CD14-positive monocyte (primary cell): ENCODE measurements at regions not wholly inside any gene's neighbourhood (a gene's known extent, or its start where the extent isn't known, plus 50 kb on each side); places are given as distances from the start of the nearest gene placed in this dataset.

Experiments
- DNase-seq, 3 donors: peaks; one replicate each; pipeline ENCODE4 v3.0.0-alpha.2; 2011 to 2022
- H2AFZ ChIP-seq: 2 replicates; pipeline ENCODE4 v1.6.0; 2012; ENCODE audit warnings: mild to moderate bottlenecking, low read depth, low read length, inconsistent platforms; ENCODE audit not compliant: insufficient read depth, poor library complexity, severe bottlenecking
- H3K27ac ChIP-seq, 2 donors: 1 replicate in 1 of 2; 2 replicates in 1 of 2; pipeline ENCODE4 v1.5.1; 2012 to 2013; ENCODE audit warnings: low read length in 2 of 2, control low read depth in 1 of 2, inconsistent platforms in 1 of 2, low read depth in 1 of 2, mild to moderate bottlenecking in 1 of 2
- H3K27me3 ChIP-seq, 2 donors: one replicate each; pipeline versions ENCODE4 v1.6.0 to v1.6.1; 2011 to 2013; ENCODE audit warnings: low read length in 2 of 2; ENCODE audit not compliant: control insufficient read depth in 2 of 2, insufficient read depth in 2 of 2
- H3K36me3 ChIP-seq, 2 donors: replicated peaks in 1 of 2; 1 replicate in 1 of 2; 2 replicates in 1 of 2; pipeline versions ENCODE4 v1.5.1 to v1.6.1; 2012 to 2013; ENCODE audit warnings: low read length in 2 of 2, control low read depth in 1 of 2, inconsistent platforms in 1 of 2, mild to moderate bottlenecking in 1 of 2; ENCODE audit not compliant: insufficient read depth in 2 of 2, control insufficient read depth in 1 of 2
- H3K4me1 ChIP-seq, 2 donors: 1 replicate in 1 of 2; 2 replicates in 1 of 2; pipeline versions ENCODE4 v1.5.1 to v1.6.1; 2012 to 2013; ENCODE audit warnings: low read length in 2 of 2, control low read depth in 1 of 2, inconsistent platforms in 1 of 2, mild to moderate bottlenecking in 1 of 2, moderate library complexity in 1 of 2; ENCODE audit not compliant: insufficient read depth in 2 of 2, control insufficient read depth in 1 of 2
- H3K4me2 ChIP-seq: replicated peaks from 2 replicates; pipeline ENCODE3; 2012; ENCODE audit warnings: low read length, moderate library complexity, mild to moderate bottlenecking; ENCODE audit not compliant: poor library complexity, severe bottlenecking; ENCODE audit errors: extremely low read depth
- H3K4me3 ChIP-seq, 3 experiments: fragments of 200-600 bp in 1 of 3; sonication (generic) in 1 of 3; replicated peaks in 1 of 3; 1 replicate in 2 of 3; 2 replicates in 1 of 3; pipeline ENCODE4 v1.5.1; 2011 to 2013; ENCODE audit warnings: low read length in 3 of 3, mild to moderate bottlenecking in 3 of 3, control low read depth in 2 of 3, low read depth in 2 of 3, inconsistent platforms in 1 of 3, moderate library complexity in 1 of 3
- H3K79me2 ChIP-seq: 2 replicates; pipeline ENCODE4 v1.6.0; 2012; ENCODE audit warnings: mild to moderate bottlenecking, control low read depth, inconsistent platforms, low read length, moderate library complexity; ENCODE audit not compliant: insufficient read depth
- H3K9ac ChIP-seq: 2 replicates; pipeline ENCODE4 v1.6.0; 2017; ENCODE audit warnings: low read length, mild to moderate bottlenecking; ENCODE audit not compliant: insufficient read depth, poor library complexity, severe bottlenecking
- H3K9me3 ChIP-seq, 2 donors: replicated peaks in 1 of 2; 1 replicate in 1 of 2; 2 replicates in 1 of 2; pipeline versions ENCODE4 v1.5.1 to v1.6.1; 2012 to 2013; ENCODE audit warnings: low read length in 2 of 2, control low read depth in 1 of 2; ENCODE audit not compliant: control insufficient read depth in 1 of 2, insufficient read depth in 1 of 2
- H4K20me1 ChIP-seq: 2 replicates; pipeline ENCODE4 v1.6.0; 2012; ENCODE audit warnings: mild to moderate bottlenecking, low read length, control low read depth, moderate library complexity; ENCODE audit not compliant: insufficient read depth
- H3K27ac Mint-ChIP-seq, 7 donors: one replicate each; pipeline ENCODE4 v1.8.0; 2020; ENCODE audit warnings: mild to moderate bottlenecking in 7 of 7, mixed read lengths in 7 of 7, moderate library complexity in 6 of 7, inconsistent platforms in 2 of 7
- H3K27me3 Mint-ChIP-seq, 3 donors: one replicate each; pipeline ENCODE4 v1.8.0; 2021 to 2022; ENCODE audit warnings: low read depth in 3 of 3, mild to moderate bottlenecking in 3 of 3, mixed read lengths in 3 of 3, moderate library complexity in 3 of 3, inconsistent platforms in 1 of 3
- H3K36me3 Mint-ChIP-seq, 2 donors: one replicate each; pipeline ENCODE4 v1.8.0; 2020; ENCODE audit warnings: mixed read lengths in 2 of 2, inconsistent platforms in 1 of 2, mild to moderate bottlenecking in 1 of 2
- H3K4me1 Mint-ChIP-seq: one replicate; pipeline ENCODE4 v1.8.0; 2020; ENCODE audit warnings: mild to moderate bottlenecking, mixed read lengths
- H3K4me3 Mint-ChIP-seq, 2 donors: one replicate each; pipeline ENCODE4 v1.8.0; 2020; ENCODE audit warnings: mild to moderate bottlenecking in 2 of 2, mixed read lengths in 2 of 2, moderate library complexity in 1 of 2
- H3K9me3 Mint-ChIP-seq, 7 donors: one replicate each; pipeline ENCODE4 v1.8.0; 2020 to 2022; ENCODE audit warnings: mixed read lengths in 7 of 7, mild to moderate bottlenecking in 6 of 7, moderate library complexity in 6 of 7, inconsistent platforms in 2 of 7
- CTCF ChIP-seq: fragments of 200-600 bp; IDR thresholded peaks from one replicate; pipeline ENCODE4 v1.8.0; 2022; ENCODE audit warnings: antibody characterized with exemption, mild to moderate bottlenecking
- WGBS: methylation state at CpG from one replicate; pipeline ENCODE4 v1.1.5; 2013; ENCODE audit warnings: missing lambda C conversion rate; ENCODE audit not compliant: insufficient coverage; 5-methylcytosine and 5-hydroxymethylcytosine counted together
- intact Hi-C, 2 donors: fragments of 100-400 bp; cut with micrococcal nuclease; formaldehyde crosslinking; loops; one replicate each; pipeline versions ENCODE4 v1.15.0 to v1.15.1; 2023

GRCh38 chr20:23242556-23243180, 107.9 kb upstream of the NXT1 start:
- H3K36me3 ChIP-seq: no peaks in the 10 kb centered on the region
- no peaks in the 10 kb centered on the region for H3K79me2 ChIP-seq
- H4K20me1 ChIP-seq: no peaks in the 10 kb centered on the region
- H3K27ac ChIP-seq: no peak overlapping the region
- peaks cover 0 to 9% of the 10 kb centered on the region in 2 donors for H3K4me1 ChIP-seq
- Mint-ChIP-seq H3K27ac (no peak overlapping the region), H3K9me3 (peaks cover 6 to 13% (median 7%) of the 10 kb centered on the region in 7 donors), H3K4me1 (peaks cover 13% of the 10 kb centered on the region), H3K27me3 (peaks cover 2 to 13% (median 6%) of the 10 kb centered on the region in 3 donors), H3K4me3 (no peak overlapping the region), H3K36me3 (peaks cover 0 to 2% of the 10 kb centered on the region in 2 donors)
- WGBS: 100% methylated on average over 2 of the region's 5 CpGs
- no peak overlapping the region for H2AFZ ChIP-seq
- no peak for TF ChIP-seq CTCF
- DNase-seq: no peak
- H3K9me3 ChIP-seq: no peaks in the 10 kb centered on the region
- H3K4me3 ChIP-seq: no peak overlapping the region
- no peak overlapping the region for H3K9ac ChIP-seq
- H3K27me3 ChIP-seq: no peaks in the 10 kb centered on the region
- H3K4me2 ChIP-seq: no peak overlapping the region
- intact Hi-C loops: loop anchor here in 1 of 2 donors (10.0 kb wide), 1 partner anchor 558 kb away; no protein-coding TSS in a partner anchor

GRCh38 chr20:23242104-23242503, 108.5 kb upstream of the NXT1 start:
- no CpG with 5 or more reads among the region's 2 CpGs for WGBS
- H3K4me3 Mint-ChIP-seq: no peak overlapping the region
- H3K9ac ChIP-seq: no peak overlapping the region
- H3K4me1 Mint-ChIP-seq: peaks cover 13% of the 10 kb centered on the region
- no peak overlapping the region for H3K27ac Mint-ChIP-seq
- intact Hi-C loops: loop anchor here in 1 of 2 donors (10.0 kb wide), 1 partner anchor 557 kb away; no protein-coding TSS in a partner anchor
- H3K9me3 ChIP-seq: no peaks in the 10 kb centered on the region
- no peak overlapping the region for H3K4me2 ChIP-seq
- TF ChIP-seq CTCF: no peak
- no peak overlapping the region for H2AFZ ChIP-seq
- no peaks in the 10 kb centered on the region for H3K36me3 ChIP-seq
- no peak overlapping the region for H3K27ac ChIP-seq
- no peak for DNase-seq
- H3K79me2 ChIP-seq: no peaks in the 10 kb centered on the region
- no peaks in the 10 kb centered on the region for H4K20me1 ChIP-seq
- H3K4me3 ChIP-seq: no peak overlapping the region
- peaks cover 5 to 13% (median 6%) of the 10 kb centered on the region in 3 donors for H3K27me3 Mint-ChIP-seq
- H3K4me1 ChIP-seq: peaks cover 0 to 9% of the 10 kb centered on the region in 2 donors
- peaks cover 6 to 13% (median 7%) of the 10 kb centered on the region in 7 donors for H3K9me3 Mint-ChIP-seq
- H3K36me3 Mint-ChIP-seq: peaks cover 0 to 2% of the 10 kb centered on the region in 2 donors
- H3K27me3 ChIP-seq: no peaks in the 10 kb centered on the region
